ENCODE measurements at regions not wholly inside any gene's neighbourhood (a gene's known extent, or its start where the extent isn't known, plus 50 kb on each side); places are given as distances from the start of the nearest gene placed in this dataset.
A peak's percentile ranks its signal among the peaks of the same experiment; 100 is the strongest.

- DNase-seq (no peak), ATAC-seq (ENCODE audit: low read depth) (no peak; the same call in 1 of the 2 replicates)
- H2BK120ac ChIP-seq (ENCODE audit: low read depth, low read length) = no peak overlapping the region
- no peak overlapping the region for H3K4ac ChIP-seq (ENCODE audit: low read depth, low read length)
- H3K4me3 ChIP-seq (ENCODE audit: insufficient read depth, low read depth, low read length) = no peak overlapping the region
- no peak overlapping the region for H2AK9ac ChIP-seq (replicated peaks; ENCODE audit: low read depth, low read length, poor library complexity)
- no peak overlapping the region for H3K9ac ChIP-seq (ENCODE audit: low read depth, low read length)
- no peaks in the 10 kb centered on the region for H3K79me1 ChIP-seq (ENCODE audit: low read depth in 1 of 2, low read length in 2 of 2)
- no peak overlapping the region for H4K8ac ChIP-seq (ENCODE audit: low read depth in 2 of 2, low read length in 2 of 2)
- H3K14ac ChIP-seq (replicated peaks; ENCODE audit: low read depth, low read length) = no peak overlapping the region
- ChIA-PET CTCF (no interaction called here), POLR2A (ENCODE audit: unreplicated experiment) (no interaction called here)
- H3K18ac ChIP-seq (ENCODE audit: low read depth, low read length) = no peak overlapping the region
- H2BK15ac ChIP-seq (ENCODE audit: low read depth, low read length) = no peak overlapping the region
- no peak overlapping the region for H2BK20ac ChIP-seq (ENCODE audit: low read depth, low read length)
- no peaks in the 10 kb centered on the region for H3K9me1 ChIP-seq (ENCODE audit: insufficient read depth, low read length)
- H3K23ac ChIP-seq (ENCODE audit: low read depth, low read length) = no peak overlapping the region
- in situ Hi-C loops (cut with MboI; ENCODE audit: low sequenced_read_pairs) (no loop called here), intact Hi-C loops (cut with micrococcal nuclease) (no loop called here), dilution Hi-C loops (cut with HindIII; ENCODE audit: low sequenced_read_pairs, unreplicated experiment) (no loop called here)
- H4K5ac ChIP-seq (ENCODE audit: low read depth, low read length) = no peak overlapping the region
- H4K91ac ChIP-seq (ENCODE audit: insufficient read depth, low read depth, low read length) = no peak overlapping the region
- H2AK5ac ChIP-seq (ENCODE audit: low read depth, low read length) = no peak overlapping the region
- no peaks in the 10 kb centered on the region for H3K9me3 ChIP-seq (ENCODE audit: control insufficient read depth, insufficient read depth, low read length)
- TF ChIP-seq CHD1 (IDR thresholded peaks at IDR 0.05; ENCODE audit: low read depth, low read length) (no peak), FOS (IDR thresholded peaks at IDR 0.05; ENCODE audit: low read depth, low read length) (no peak), MXI1 (IDR thresholded peaks at IDR 0.05; ENCODE audit: borderline replicate concordance, low read depth, low read length) (no peak), CEBPB (IDR thresholded peaks at IDR 0.05; ENCODE audit: low read depth, low read length) (no peak), POLR2A (IDR thresholded peaks at IDR 0.05; ENCODE audit: low read depth, low read length) (no peak), RCOR1 (IDR thresholded peaks at IDR 0.05; ENCODE audit: insufficient replicate concordance, low read length) (no peak), BHLHE40 (IDR thresholded peaks at IDR 0.05; ENCODE audit: low read depth, low read length) (no peak), MAZ (IDR thresholded peaks at IDR 0.05; ENCODE audit: borderline replicate concordance, low read depth, low read length) (no peak), NFE2L2 (IDR thresholded peaks at IDR 0.05; ENCODE audit: low read depth, low read length) (no peak), ELK1 (IDR thresholded peaks at IDR 0.05; ENCODE audit: borderline replicate concordance, low read depth, low read length) (no peak), MAFK (IDR thresholded peaks at IDR 0.05; ENCODE audit: low read depth, low read length) (no peak), RFX5 (IDR thresholded peaks at IDR 0.05; ENCODE audit: low read depth, low read length) (no peak), CTCF (conservative IDR thresholded peaks at IDR 0.05; ENCODE audit: low read depth, low read length) (no peak), RAD21 (IDR thresholded peaks at IDR 0.05; ENCODE audit: low read length) (no peak), SMC3 (IDR thresholded peaks at IDR 0.05; ENCODE audit: low read depth, low read length) (no peak)
- TF ChIP-seq, protein P1, sequence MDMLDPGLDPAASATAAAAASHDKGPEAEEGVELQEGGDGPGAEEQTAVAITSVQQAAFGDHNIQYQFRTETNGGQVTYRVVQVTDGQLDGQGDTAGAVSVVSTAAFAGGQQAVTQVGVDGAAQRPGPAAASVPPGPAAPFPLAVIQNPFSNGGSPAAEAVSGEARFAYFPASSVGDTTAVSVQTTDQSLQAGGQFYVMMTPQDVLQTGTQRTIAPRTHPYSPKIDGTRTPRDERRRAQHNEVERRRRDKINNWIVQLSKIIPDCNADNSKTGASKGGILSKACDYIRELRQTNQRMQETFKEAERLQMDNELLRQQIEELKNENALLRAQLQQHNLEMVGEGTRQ (IDR thresholded peaks at IDR 0.05; ENCODE audit: low read depth, low read length) = no peak
- no peaks in the 10 kb centered on the region for H3K4me1 ChIP-seq (ENCODE audit: control insufficient read depth, insufficient read depth, low read length)
- WGBS, 2 experiments (ENCODE audit: extremely low coverage in 2 of 2, insufficient read length in 1 of 2) = 100% methylated on average over 1 of the region's 15 CpGs; no CpG with 5 or more reads in 1 of the 2 experiments
- peak overlapping the region; percentile 36 for H2AFZ ChIP-seq (replicated peaks; ENCODE audit: low read length, poor library complexity)
- no TSS peak for BruUV-seq (replicated peaks)
- no peaks in the 10 kb centered on the region for H3K36me3 ChIP-seq (ENCODE audit: control insufficient read depth, insufficient read depth, low read length)
- H3K27ac ChIP-seq (ENCODE audit: insufficient read depth, low read length) = no peak overlapping the region
- no peak overlapping the region for H3K4me2 ChIP-seq (ENCODE audit: low read depth, low read length)
- no peak overlapping the region for H3K56ac ChIP-seq (ENCODE audit: extremely low read depth, insufficient read depth, low read length)
- H4K20me1 ChIP-seq (ENCODE audit: insufficient read depth, low read length) = no peaks in the 10 kb centered on the region
- peaks cover 23% of the 10 kb centered on the region for H3K27me3 ChIP-seq (ENCODE audit: control insufficient read depth, insufficient read depth, low read length)
- H2BK5ac ChIP-seq (ENCODE audit: low read depth, low read length, poor library complexity, severe bottlenecking) = no peak overlapping the region
Measured at GRCh38 chrX:2577844-2578466, 77.2 kb upstream of the DHRSX start.
